DMS 273 (cell line): ENCODE measurements at regions not wholly inside any gene's neighbourhood (a gene's known extent, or its start where the extent isn't known, plus 50 kb on each side); places are given as distances from the start of the nearest gene placed in this dataset.
A peak's percentile ranks its signal among the peaks of the same experiment; 100 is the strongest.
"Not testable (repeated sequence)": the region's sequence is repeated elsewhere in the genome, so short reads cannot be mapped to it uniquely, and the experiment has no call there.

Experiments
- DNase-seq: peaks from one replicate; lab custom pipeline; 2025; ENCODE audit not compliant: unreplicated experiment; lab: John Stamatoyannopoulos, UW

DNA sequence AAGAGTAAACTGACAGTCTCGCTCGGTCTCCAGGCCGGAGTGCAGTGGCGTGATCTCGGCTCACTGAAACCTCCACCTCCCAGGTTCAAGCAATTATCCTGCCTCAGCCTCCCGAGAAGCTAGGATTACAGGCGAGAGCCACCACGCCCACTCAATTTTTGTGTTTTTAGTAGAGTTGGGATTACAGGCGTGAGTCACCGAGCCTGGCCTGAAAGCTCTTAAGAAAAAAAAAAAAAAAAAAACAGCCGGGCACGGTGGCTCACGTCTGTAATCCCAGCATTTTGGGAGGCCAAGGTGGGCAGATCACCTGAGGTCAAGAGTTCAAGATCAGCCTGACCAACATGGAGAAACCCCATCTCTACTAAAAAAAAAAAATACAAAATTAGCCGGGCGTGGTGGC lies 55.3 kb upstream of the THOC2 start:
- not testable (repeated sequence) for DNase-seq

DNA sequence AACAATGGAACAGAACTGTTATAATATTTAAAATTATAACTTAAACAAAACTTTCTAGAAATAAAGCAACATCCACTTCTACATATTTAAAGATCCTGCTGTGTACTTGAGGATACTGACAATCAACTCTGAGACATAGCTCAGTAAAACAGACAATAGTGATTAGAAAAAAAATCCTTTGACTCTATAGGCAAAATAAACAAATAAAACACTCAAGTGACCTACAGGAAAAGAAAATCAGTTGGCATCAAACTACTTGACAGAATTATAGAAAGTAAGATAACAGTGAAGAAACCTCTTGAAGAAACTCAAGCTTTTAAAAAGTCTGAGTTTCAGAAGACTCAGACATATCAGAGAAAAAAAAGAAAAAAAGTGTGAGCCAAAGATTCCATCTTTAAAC lies 55.9 kb upstream of the THOC2 start:
- no peak for DNase-seq

DNA sequence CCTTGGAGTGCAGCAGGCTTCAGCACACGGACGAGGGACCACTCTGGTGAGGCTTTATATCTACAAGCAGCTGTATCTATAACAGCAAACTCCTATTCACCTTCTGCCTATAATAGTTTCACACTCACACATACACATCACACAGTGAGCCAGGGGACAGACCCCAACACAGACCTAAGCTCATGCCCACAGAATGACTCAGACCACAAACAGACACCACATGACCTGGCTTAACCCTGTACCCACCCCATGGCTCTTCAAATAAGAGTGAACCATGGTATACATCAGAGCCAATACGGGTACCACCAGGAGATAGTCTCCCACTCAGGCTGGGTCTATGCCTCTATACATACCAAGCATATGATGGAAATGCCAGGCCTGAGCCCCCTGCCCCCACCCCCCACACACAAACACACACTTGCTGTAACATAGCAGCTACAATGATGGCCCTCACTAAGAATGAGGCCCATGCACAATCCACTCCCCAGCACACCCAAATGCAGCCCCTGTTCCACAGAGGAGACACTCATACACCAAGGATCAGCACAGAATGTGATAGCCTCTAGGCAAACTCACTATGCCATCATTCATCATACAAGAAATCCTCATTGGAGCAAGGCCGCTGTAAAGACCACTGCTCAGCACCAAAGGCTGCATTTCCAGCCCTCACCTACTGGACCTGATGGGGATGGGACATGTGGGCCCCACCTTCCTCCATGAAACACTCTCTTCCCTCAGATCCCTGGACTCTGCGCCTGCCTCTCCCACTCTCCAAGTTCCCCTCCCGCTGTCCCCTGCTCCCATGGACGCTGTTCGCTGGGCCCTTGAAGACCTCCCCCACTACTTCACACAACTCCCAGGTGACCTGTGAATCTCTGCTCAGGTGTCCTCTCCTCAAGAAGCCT lies 62.1 kb upstream of the XIAP start:
- DNase-seq: no peak

DNA sequence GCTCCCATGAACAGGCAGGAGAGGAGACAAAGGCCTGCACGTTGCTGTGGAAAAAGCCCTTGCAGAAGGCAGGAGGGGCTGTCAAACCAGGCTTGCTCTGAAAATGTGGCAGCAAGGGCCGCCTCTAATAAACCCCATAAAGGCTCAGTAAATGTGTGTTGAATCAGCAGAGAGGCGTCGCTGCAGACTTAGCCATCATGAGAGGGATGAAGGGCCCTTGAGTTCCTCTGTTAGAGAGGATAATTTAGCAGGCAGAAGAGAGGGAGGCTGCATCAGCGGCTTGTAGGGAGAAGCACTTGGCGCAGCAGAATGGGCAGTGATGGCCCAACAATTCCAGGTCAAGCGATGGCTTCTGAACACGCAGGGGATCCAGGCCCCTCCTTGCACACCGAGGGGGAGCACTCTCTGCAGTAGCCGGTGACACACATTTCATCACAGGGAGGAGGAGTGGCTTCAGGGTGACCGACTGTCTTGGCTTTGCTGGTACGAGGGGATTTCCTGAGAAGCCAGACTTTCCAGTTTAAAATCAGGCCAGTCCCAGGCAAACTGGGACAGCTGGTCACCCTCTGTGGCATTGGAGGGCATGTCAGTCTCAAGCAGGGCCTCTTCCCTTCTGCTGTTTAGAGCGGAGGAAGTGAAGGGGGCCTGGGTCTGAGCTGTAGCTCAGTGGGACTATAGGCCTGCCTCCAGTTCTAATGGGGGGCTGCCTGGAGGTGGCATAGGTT lies 61.0 kb upstream of the XIAP start:
- not testable (repeated sequence) for DNase-seq

DNA sequence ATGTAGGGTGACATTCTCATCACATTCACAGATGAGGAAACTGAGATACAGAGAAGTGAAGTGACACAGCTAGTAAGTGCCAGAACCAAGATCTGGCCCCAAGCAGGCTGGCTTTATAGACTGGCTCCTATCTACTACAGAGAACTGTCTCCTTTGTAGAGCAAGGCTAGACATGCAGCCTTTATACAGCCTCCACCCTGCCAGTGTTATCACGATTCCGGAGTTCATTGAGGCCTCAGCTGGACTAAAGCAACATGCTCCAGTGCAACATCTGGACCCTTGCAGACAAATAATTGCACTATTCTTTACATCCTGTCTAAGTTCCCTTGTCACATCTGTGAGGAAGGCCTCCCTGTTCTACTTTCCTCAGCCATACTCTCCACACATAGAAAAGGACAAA lies 58.0 kb upstream of the XIAP start:
- DNase-seq: no peak

DNA sequence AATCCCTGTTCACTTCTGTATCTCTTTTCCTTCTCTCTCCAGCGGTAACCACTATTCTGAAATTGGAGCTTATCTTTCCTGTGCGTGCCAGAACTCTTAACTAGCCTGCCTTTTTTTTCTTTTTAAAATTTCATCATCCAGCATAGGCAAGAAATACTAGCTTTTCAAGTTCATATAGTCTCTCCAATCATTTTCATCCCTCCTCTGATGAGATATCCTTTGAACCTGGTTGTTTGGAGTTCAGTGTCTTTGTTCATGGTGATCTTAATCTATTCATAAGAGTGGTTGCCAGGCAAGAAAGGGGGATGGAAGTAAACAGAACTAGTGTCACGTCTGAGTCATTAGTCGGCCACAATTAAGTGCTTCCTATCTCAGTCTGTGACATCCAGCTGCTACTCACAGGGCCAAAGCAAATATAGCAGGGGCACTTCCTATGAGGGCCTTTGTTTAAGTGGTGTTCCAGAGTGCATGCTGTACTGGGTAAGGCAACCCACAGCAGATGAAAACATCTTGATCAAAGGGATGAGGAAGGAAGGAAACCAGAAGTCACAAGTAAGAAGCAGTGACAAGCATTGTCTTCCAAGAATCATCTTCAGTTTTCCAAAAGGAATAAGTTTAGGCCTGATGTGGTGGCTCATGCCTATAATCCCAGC lies 56.4 kb upstream of the XIAP start:
- DNase-seq: peak; percentile 46

DNA sequence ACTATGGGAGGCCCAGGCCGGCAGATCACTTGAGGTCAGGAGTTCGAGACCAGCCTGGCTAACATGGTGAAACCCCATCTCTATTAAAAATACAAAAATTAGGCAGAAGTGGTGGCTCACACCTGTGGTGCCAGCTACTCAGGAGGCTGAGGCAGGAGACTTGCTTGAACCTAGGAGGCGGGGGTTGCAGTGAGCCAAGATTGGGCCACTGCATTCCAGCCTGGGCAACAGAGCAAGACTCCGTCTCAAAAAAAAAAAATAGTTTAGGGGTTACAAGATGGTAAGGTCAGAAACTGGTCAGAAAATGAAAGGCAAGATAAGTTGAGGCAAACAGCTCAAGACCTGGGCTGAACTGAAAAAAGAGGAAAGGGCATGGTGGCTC lies 55.9 kb upstream of the XIAP start:
- DNase-seq: not testable (repeated sequence)

DNA sequence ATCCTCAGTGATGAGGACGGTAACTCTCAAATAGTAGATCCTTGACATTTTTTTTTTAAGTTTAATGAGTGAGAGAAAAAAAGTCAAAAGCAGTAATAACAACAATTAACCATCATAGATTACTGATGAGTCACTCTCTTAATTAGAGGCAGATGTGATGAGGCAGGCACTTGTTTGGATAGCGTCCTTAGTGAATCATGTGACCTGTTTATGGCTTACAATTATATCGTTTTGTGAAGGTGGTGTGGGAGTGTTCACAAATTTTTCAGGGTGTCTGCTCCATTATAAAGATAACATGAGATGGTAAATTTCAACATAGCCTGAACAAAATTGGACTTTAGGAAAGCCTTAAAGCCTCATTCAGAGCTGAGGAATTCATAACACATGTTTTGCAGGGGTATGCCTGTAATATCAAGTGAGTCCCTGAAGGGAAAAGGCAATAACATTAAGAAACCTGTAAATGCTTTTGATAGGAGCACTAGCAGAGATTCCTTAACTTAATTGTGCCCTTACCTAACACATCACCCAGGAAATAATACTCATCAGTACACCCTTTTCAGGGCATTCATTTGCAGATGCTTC lies 51.9 kb upstream of the XIAP start:
- DNase-seq: no peak

DNA sequence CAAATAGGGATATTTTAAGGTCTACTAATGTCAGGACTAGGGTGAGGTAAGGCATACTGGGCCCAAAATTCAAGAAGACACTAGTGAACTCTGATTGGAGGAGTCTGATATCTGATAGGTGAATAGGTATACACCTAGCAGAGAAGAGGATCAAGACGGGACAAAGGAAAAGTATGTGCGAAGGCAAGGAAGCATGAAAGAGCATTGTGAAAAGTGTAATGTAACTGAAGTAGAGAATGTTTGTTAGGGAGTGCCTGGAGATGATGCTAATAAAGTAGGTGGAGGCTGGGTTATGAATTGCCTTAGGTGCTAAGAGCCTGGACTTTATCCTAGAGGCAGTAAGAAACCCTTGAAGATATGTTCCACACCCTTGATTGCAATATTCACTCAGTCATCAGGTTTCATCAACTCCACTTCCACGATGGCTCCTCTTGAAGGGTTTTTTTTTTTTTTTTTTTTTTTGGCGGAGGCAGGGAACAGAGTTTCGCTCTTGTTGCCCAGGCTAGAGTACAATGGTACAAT lies 49.9 kb upstream of the XIAP start:
- DNase-seq: no peak
